NT2/D1 (cell line): ENCODE measurements at regions not wholly inside any gene's neighbourhood (a gene's known extent, or its start where the extent isn't known, plus 50 kb on each side); places are given as distances from the start of the nearest gene placed in this dataset.

ENCODE experiments used
- DNase-seq: peaks from one replicate; pipeline ENCODE4 v3.0.0-alpha.2; 2011; ENCODE audit warnings: low read depth, low spot score
- H3K27me3 ChIP-seq: 2 replicates; pipeline ENCODE4 v1.6.0; 2011; ENCODE audit warnings: mild to moderate bottlenecking; ENCODE audit not compliant: insufficient read length, insufficient read depth
- H3K36me3 ChIP-seq: 2 replicates; pipeline ENCODE4 v1.6.1; 2011; ENCODE audit warnings: mild to moderate bottlenecking, low read length, mixed read lengths; ENCODE audit not compliant: insufficient read depth, insufficient read length
- H3K4me1 ChIP-seq: 2 replicates; pipeline ENCODE4 v1.5.1; 2011; ENCODE audit not compliant: insufficient read depth, insufficient read length
- H3K4me3 ChIP-seq: 2 replicates; pipeline ENCODE4 v1.5.1; 2011; ENCODE audit warnings: low read depth; ENCODE audit not compliant: insufficient read length
- H3K9ac ChIP-seq: 2 replicates; pipeline ENCODE4 v1.6.0; 2011; ENCODE audit warnings: low read depth; ENCODE audit not compliant: insufficient read length
- H3K9me3 ChIP-seq: 2 replicates; pipeline ENCODE4 v1.5.1; 2011; ENCODE audit warnings: mild to moderate bottlenecking, low read length; ENCODE audit not compliant: insufficient read depth
- SUZ12 ChIP-seq: IDR thresholded peaks from 2 replicates; pipeline ENCODE4 v1.6.1; 2011; ENCODE audit not compliant: insufficient read length, insufficient read depth; ENCODE audit errors: extremely low read depth
- YY1 ChIP-seq: IDR thresholded peaks from 2 replicates; pipeline ENCODE4 v1.6.1; 2011; ENCODE audit not compliant: insufficient read length, insufficient read depth
- ZNF274 ChIP-seq: IDR thresholded peaks from 2 replicates; pipeline ENCODE4 v1.6.1; 2011; ENCODE audit warnings: mild to moderate bottlenecking, low read depth, low read length

- DNase-seq = no peak
- H3K9ac ChIP-seq = no peak overlapping the region
- H3K9me3 ChIP-seq = no peaks in the 10 kb centered on the region
- H3K36me3 ChIP-seq = no peaks in the 10 kb centered on the region
- no peak overlapping the region for H3K4me3 ChIP-seq
- peaks cover 17% of the 10 kb centered on the region for H3K4me1 ChIP-seq
- no peaks in the 10 kb centered on the region for H3K27me3 ChIP-seq
- no peak for TF ChIP-seq YY1
- TF ChIP-seq ZNF274 = no peak
- no peak for TF ChIP-seq SUZ12
Observed at GRCh38 chr2:239826786-239827522, 198.2 kb downstream of the NDUFA10 start.

- Histone ChIP-seq H3K36me3 (no peaks in the 10 kb centered on the region), H3K4me1 (peaks cover 17% of the 10 kb centered on the region), H3K27me3 (no peaks in the 10 kb centered on the region), H3K9ac (no peak overlapping the region), H3K4me3 (no peak overlapping the region), H3K9me3 (no peaks in the 10 kb centered on the region)
- TF ChIP-seq SUZ12 (no peak), ZNF274 (no peak), YY1 (no peak)
- DNase-seq = no peak
Observed at GRCh38 chr2:239826376-239826775, 198.8 kb downstream of the NDUFA10 start.

- Histone ChIP-seq H3K27me3 (no peaks in the 10 kb centered on the region), H3K4me1 (peaks cover 13% of the 10 kb centered on the region), H3K4me3 (no peak overlapping the region), H3K9me3 (no peaks in the 10 kb centered on the region), H3K9ac (no peak overlapping the region), H3K36me3 (no peaks in the 10 kb centered on the region)
- no peak for DNase-seq
- no peak for TF ChIP-seq YY1
- TF ChIP-seq ZNF274 = no peak
- TF ChIP-seq SUZ12 = no peak
Observed at GRCh38 chr2:239825705-239825979, 199.5 kb downstream of the NDUFA10 start.

DNA sequence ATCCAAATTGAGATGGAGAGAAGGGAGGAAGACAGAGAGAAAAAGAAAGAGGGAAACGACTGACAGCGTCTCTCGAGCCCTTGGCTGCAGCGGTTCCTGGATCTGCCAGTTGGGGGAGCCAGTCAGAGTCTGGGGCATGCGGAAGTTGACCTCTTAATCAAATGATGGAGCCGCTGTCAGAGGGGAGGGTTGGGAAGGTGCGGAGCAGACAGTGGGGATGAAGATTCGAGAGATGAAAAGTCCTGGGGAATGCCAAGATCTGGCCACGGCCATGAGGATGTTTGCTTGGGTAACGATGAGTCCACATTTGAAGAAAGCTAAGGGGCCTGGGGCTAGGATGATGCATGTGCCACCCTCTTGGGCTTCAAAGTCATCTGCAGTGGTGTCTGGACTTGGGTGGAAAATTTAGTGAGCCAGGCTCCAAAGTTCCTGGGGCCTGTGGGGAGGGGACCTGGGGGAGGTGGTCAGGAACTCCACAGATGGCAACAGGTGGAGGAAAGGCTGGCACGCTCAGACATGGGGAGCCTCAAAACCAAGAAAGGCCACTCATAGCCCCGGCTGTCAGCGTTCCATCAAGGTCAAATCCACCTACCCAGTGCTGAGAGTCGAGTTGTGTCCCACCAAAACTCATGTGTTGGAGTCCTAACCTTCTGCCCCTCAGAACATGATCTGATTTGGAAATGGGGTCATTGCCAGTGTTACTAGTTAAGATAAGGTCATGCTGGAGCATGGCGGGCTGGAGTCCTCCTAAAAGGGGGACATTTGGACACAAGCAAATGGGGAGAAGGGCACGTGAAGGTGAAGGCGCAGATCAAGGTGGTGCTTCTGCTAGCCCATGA, 200.1 kb downstream of the NDUFA10 start:
- TF ChIP-seq SUZ12 = no peak
- no peak for TF ChIP-seq ZNF274
- no peak for TF ChIP-seq YY1
- no peaks in the 10 kb centered on the region for H3K36me3 ChIP-seq
- no peaks in the 10 kb centered on the region for H3K9me3 ChIP-seq
- no peak overlapping the region for H3K9ac ChIP-seq
- no peak for DNase-seq
- peaks cover 11% of the 10 kb centered on the region for H3K4me1 ChIP-seq
- H3K27me3 ChIP-seq = no peaks in the 10 kb centered on the region
- no peak overlapping the region for H3K4me3 ChIP-seq

DNA sequence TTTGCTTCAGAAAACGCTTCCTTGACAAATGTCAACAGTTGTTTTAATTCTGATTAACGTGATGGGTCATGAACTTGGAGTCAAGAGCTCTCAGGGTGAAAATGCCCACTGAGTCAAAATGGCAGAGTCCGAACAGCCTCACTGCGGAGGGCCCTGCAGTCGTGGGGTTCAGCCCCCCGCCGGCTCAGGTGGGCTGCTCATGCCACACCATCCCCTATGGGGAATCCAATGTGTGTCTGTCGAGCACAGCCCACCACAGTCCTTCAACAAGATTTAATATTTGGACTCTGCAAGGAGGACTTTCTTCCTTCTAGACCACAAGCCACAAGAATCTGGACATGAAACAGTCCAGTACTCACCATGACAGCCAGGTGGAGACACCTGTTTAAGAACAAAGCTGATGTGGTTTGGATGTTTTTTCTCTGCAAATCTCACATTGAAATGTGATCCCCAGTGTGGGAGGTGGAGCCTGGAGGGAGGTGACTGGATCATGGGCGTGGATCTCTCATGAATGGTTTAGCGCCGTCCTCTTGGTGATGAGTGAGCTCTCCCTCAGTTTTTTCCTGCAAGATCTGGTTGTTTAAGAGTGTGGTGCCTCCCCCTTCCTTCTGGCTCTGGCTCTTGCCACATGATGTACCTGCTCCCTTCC, 201.0 kb downstream of the NDUFA10 start:
- Histone ChIP-seq H3K4me1 (peaks cover 7% of the 10 kb centered on the region), H3K4me3 (no peak overlapping the region), H3K9me3 (no peaks in the 10 kb centered on the region), H3K27me3 (no peaks in the 10 kb centered on the region), H3K36me3 (no peaks in the 10 kb centered on the region), H3K9ac (no peak overlapping the region)
- TF ChIP-seq YY1 (no peak), SUZ12 (no peak), ZNF274 (no peak)
- peak; percentile 62 for DNase-seq

- Histone ChIP-seq H3K4me1 (peaks cover 3% of the 10 kb centered on the region), H3K4me3 (no peak overlapping the region), H3K36me3 (no peaks in the 10 kb centered on the region), H3K27me3 (no peaks in the 10 kb centered on the region), H3K9me3 (no peaks in the 10 kb centered on the region), H3K9ac (no peak overlapping the region)
- TF ChIP-seq YY1 (no peak), ZNF274 (no peak), SUZ12 (no peak)
- DNase-seq = no peak
Observed at GRCh38 chr2:239822146-239822831, 202.9 kb downstream of the NDUFA10 start.

DNA sequence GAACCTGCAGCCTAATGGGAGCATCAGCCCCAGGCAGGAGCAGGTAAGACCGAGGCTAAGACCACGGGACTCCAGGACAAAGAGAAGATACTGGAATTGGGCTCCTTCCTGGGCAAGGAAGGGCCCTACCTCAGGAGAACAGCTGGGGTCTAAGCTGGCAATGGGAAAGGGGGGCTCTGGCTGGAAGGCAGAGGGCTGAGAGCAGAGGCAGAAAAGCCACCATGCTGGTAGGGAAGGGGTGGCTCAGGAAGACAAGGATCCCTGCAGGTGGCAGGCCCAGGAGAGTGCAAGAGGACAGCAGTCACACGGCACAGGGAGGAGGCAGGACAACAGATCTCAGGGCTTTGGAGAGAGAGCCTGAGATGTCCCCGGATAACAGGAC, 203.5 kb downstream of the NDUFA10 start:
- Histone ChIP-seq H3K9ac (no peak overlapping the region), H3K4me1 (peaks cover 3% of the 10 kb centered on the region), H3K9me3 (no peaks in the 10 kb centered on the region), H3K36me3 (no peaks in the 10 kb centered on the region), H3K27me3 (no peaks in the 10 kb centered on the region), H3K4me3 (no peak overlapping the region)
- TF ChIP-seq ZNF274 (no peak), SUZ12 (no peak), YY1 (no peak)
- no peak for DNase-seq
